ENCODE measurements at regions not wholly inside any gene's neighbourhood (a gene's known extent, or its start where the extent isn't known, plus 50 kb on each side); places are given as distances from the start of the nearest gene placed in this dataset.
"Not testable (repeated sequence)": the region's sequence is repeated elsewhere in the genome, so short reads cannot be mapped to it uniquely, and the experiment has no call there.

DNA sequence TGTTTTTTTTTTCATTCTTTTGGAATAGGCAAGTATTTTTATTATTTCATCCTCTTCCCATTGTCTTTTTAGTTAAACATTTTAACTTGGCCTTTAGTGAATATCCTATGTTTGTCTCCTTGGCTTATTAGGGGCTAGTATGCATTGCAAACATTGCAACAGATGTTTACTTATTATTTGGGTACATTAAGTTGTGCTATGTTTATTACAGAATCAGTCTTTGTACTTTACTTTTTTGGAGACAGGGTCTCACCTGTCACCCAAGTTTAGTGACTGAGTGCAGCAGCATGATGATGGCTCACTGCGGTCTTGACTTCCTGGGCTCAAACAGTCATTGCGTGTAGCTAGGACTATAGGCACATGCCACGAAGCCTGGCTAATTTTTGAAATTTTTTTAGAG is 51.1 kb upstream of the NUDT6 start:
- no peak for ATAC-seq
- DNase-seq (ENCODE audit: missing footprints), result no peak
- intact Hi-C loops (cut with DNase I), result no loop called here

DNA sequence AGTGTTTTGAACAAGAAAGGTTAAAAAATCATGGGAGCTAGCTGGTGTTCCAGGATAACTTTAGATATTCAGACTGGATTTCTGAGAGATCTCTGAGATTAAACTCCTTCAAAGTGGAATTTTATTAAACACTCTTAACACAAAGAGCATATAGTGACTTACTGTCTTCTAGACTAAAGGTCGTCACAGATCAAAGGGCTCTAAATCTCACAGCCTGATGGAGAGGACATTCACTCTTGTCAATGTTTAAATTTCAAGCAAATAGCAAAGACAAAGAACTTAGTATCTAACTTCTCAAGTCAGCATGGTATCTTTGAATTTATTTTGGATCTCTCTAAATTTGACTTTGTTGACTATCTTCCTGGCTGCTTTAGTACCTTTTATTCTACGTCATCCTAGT is 53.7 kb upstream of the NUDT6 start:
- intact Hi-C loops (cut with DNase I), result no loop called here
- no peak for ATAC-seq
- no peak for DNase-seq (ENCODE audit: missing footprints)

DNA sequence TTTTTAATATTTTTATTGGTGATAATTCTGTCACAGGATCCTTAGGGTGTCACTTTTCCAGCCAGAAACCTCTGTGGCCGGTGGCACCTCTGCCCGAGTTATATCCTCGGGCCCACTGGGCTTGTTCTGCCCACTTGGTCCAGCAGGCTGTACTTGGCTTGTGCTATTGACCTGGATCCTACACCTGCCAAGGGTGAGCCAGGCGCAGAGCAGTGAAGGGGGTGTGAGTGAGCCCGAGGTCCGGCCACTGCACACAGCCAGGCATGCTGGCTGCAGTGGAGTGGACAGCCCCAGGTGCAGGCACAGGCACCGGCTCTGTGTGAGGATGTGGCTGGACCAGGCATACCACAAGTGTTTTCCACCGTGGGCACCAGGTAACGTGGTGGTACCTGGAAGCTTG is 54.7 kb upstream of the NUDT6 start:
- ATAC-seq (no peak), DNase-seq (ENCODE audit: missing footprints) (no peak)
- intact Hi-C loops (cut with DNase I), result no loop called here

DNA sequence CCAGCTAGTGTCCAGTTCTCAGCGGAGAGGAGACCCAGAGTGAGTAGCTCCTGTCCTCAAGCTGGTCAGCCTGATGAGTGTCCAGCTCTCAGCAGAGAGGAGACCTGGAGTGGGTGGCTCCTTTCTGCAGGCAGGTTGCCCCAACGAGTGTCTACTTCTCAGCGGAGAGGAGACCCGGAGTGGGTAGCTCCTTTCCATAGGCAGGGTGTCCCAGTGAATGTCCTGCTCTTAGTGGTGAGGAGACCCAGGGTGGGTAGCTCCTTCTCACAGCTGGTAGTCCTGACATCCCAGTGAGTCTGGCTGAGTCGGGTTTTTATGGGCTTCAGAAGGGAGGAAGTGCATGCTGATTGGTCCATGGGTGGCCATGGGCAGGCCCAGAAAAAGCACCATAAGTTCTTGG is 55.7 kb upstream of the NUDT6 start:
- DNase-seq (ENCODE audit: missing footprints) (no peak), ATAC-seq (no peak)
- intact Hi-C loops (cut with DNase I), result no loop called here

DNA sequence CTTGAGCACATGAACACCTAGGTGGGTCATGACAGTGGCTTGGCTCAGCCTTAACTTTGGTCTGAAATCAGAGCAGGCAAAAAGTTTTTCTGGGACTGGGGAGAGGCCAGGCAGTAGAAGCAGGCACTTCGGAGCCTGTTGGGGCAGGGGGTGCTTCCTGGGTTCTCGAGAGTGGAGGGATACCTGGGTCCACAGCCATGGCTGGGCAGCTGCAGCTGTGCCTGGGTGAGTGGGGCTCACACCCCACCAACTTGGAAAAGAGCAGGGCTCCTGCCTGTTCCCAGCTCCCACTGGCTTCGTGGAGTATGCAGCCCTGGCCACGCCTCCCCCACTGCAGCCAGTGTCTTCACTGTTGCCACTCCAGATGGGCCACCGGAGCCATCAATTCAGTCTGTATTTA is 56.4 kb upstream of the NUDT6 start:
- DNase-seq (ENCODE audit: missing footprints), result no peak
- intact Hi-C loops (cut with DNase I), result no loop called here
- ATAC-seq, result no peak

DNA sequence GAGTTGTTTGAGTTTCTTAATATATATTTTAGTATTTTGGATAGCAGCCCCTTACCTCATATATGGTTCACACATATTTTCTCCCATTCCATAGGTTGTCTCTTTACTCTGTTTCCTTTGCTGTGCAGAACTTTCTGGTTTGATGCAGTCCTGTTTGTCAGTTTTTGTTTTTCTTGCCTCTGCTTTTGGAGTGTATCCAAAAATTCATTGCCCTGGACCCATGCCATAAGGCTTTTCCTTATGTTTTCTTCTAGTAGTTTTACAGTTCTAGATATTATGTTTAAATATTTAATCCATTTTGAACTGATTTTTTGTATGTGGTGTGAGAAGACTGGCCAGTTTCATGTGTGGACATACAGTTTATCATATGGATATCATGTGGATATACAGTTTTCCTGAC is 58.5 kb upstream of the NUDT6 start:
- intact Hi-C loops (cut with DNase I), result no loop called here
- ATAC-seq, result no peak
- no peak for DNase-seq (ENCODE audit: missing footprints)

DNA sequence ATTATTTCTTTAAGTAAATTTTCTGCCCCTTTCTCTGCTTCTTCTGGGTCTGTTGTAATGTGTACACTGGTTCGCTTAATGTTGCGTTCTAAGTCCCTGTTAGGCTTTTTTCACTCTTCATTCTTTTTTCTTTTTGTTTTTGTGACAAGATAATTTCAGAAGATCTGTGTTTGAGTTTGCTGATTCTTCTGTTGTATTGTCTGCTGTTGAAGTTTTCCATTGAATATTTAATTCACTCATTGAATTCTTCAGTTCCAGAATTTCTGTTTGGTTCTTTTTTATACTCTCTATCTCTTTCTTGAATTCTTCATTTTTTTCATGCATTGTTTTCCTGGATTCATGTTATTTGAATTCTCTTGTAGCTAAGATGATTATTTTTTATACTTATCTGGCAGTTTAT is 66.3 kb upstream of the NUDT6 start:
- ATAC-seq (no peak), DNase-seq (ENCODE audit: missing footprints) (no peak)
- intact Hi-C loops (cut with DNase I), result no loop called here

DNA sequence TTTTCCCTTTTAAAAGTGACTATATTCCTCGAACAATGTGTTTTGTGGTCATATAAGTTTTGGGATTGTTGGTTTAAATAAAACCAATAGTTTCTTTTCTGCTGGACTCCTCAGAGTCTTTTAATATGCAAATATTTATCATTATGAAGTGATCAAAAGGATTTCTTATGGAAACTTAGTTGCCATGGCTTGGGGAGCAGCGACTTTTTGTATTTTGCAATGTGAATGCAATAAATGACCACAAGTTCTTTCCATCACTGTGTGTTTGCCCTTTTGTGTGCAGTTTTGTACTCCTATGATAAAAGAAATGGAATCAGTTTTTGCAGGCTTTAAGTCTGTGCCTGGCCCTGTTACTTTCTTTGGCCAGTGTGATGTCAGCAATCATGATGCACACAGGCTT is 68.5 kb upstream of the NUDT6 start:
- intact Hi-C loops (cut with DNase I), result no loop called here
- no peak for ATAC-seq
- no peak for DNase-seq (ENCODE audit: missing footprints)

DNA sequence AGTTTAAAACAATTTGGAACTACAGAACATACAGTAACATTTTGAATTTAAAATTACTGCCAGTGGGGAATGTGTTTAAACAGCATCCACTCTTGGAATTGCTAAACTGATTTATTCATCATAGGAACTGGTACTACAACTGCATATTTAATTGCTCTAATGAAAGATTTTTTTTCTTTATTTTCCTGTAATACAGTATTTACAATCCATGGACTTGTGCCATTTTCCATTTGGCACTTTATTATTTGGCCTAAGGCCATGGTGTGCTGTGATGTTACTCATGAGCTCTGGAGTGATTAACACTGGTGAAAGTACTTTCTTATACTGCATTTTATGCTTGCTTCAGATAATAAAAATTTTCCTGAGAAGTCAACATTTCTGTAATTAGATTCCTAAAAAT is 69.7 kb upstream of the NUDT6 start:
- intact Hi-C loops (cut with DNase I), result no loop called here
- ATAC-seq (no peak), DNase-seq (ENCODE audit: missing footprints) (no peak)

DNA sequence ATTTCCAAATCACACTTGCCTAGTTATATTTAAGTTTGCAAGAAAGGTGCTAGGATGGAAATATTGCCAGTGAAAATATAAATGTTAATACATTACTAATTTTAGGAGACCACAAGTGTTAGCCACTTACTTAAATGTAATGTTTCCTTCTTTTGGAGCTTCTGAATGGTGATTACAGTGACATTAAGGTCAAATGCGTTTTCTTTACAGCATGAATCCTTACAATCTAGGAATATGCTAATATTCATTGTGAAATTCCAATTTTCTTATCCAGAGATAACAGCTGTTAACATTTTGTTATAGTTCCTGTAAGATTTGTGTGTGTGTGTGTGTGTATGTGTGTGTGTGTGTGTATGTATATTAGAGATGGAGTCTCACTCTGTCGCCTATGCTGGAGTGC is 70.2 kb upstream of the NUDT6 start:
- no peak for ATAC-seq
- intact Hi-C loops (cut with DNase I), result no loop called here
- no peak for DNase-seq (ENCODE audit: missing footprints)

DNA sequence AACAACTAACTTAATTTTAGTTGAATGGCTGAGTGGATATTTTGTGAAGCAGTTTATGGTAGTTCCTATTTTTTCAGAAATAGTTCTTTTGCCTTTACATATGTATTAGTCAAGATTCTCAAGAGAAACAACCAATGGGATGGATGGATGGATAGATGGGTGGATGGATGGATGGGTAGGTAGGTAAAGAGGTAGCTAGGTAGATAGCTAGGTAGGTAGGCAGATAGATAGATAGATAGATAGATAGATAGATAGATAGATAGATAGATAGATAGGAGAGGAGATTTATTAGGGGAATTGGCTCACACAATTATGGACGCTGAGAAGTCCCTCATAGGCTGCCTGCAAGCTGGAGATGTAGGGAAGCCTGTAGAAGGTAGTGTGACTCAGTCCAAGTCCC is 74.0 kb upstream of the NUDT6 start:
- ATAC-seq (no peak), DNase-seq (ENCODE audit: missing footprints) (no peak)
- intact Hi-C loops (cut with DNase I), result no loop called here

DNA sequence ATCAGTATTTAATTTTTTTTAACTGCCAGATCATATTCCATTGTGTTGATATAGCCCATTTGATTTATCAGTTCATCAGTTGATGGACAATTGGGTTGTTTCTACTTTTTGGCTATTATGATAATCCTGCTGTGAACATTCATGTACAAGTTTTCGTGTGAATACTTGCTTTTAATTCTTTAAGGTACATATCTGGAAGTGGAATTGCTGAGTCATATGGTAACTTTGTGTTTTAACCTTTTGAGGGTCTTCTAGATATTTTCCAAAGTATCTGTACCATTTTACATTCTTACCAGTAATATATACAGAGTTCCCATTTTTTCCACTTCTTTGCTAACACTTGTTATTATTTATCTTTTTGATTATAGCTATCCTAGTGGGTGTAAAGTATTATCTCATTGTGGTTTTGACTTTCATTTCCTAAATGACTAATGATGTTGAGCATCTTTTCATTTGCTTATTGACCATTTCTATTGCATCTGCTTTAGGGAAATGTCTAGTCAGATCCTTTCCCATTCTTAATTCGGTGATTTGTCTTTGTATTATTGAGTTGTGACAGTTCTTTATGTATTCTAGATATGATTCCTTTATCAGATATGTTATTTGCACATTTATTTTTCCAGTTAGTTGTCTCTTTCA is 75.2 kb upstream of the NUDT6 start:
- ATAC-seq (no peak), DNase-seq (ENCODE audit: missing footprints) (no peak)
- intact Hi-C loops (cut with DNase I), result no loop called here

DNA sequence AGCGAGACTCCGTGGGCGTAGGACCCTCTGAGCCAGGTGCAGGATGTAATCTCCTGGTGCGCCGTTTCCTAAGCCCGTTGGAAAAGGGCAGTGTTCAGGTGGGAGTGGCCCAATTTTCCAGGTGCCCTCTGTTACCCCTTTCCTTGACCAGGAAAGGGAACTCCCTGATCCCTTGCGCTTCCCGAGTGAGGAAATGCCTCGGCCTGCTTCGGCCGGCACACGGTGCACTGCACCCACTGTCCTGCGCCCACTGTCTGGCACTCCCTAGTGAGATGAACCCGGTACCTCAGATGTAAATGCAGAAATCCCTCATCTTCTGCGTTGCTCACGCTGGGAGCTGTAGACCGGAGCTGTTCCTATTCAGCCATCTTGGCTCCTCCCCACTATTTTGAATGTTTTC is 81.7 kb upstream of the NUDT6 start:
- ATAC-seq; DNase-seq (ENCODE audit: missing footprints); intact Hi-C loops (cut with DNase I): not testable (repeated sequence)

DNA sequence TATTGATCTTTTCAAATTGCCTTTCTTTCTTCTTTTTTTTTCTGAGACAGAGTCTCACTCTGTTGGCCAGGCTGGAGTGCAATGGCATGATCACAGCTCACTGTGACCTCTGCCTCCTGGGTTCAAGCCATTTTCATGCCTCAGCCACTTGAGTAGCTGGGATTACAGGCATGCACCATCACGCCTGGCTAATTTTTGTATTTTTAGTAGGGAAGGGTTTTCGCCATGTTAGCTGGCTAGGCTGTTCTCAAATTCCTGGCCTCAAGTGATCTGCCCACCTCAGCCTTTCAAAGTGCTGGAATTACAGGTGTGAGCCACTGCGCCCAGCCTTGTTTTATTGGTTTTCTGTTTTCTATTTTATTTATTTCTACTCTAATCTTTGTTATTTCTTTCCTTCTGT is 82.7 kb upstream of the NUDT6 start:
- not testable (repeated sequence) for DNase-seq (ENCODE audit: missing footprints); ATAC-seq

DNA sequence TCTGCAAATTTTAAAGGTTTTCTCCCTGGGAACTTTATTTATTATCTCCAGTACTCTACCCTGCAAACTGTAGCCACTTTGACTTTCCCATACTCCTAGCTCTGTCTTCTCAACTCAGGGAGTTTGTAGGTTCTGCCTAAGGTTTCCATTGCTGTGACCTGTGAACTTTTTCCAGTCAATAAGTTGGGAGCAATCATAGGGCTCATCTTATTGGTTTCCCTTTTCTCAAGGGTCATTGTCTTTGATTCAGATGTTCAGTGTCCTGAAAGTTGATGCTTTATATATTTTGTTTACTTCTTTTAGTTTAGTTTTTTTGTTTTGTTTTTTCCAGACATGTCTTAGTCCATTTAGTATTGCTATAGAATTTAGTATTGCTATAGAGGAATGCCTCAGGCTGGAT is 85.3 kb upstream of the NUDT6 start:
- DNase-seq (ENCODE audit: missing footprints), result no peak
- intact Hi-C loops (cut with DNase I), result no loop called here
- no peak for ATAC-seq

More for the DNA sequence above, 82.7 kb upstream of the NUDT6 start:
- intact Hi-C loops (cut with DNase I), result not testable (repeated sequence)

DNA sequence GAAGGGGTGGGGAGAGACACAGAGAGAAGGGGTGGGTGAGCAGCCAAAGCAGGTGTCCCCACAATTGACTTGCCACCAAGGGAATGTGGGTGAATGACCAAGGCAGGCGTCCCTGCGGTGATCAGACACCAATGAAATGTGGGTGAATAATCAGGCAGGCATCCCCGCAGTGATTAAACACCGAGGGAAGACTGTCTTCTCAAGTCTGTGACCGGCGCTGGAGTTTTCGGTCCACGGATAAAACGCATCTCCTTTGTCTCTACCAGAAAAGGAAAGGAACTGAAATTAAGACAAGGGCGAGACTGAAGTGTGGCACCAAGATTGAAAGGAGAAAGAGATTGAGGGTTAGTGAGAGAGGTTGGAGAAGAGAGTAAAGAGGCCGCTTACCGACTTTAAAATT is 90.0 kb upstream of the NUDT6 start:
- intact Hi-C loops (cut with DNase I); ATAC-seq: not testable (repeated sequence)
- peak; percentile 59 for DNase-seq (ENCODE audit: missing footprints)

DNA sequence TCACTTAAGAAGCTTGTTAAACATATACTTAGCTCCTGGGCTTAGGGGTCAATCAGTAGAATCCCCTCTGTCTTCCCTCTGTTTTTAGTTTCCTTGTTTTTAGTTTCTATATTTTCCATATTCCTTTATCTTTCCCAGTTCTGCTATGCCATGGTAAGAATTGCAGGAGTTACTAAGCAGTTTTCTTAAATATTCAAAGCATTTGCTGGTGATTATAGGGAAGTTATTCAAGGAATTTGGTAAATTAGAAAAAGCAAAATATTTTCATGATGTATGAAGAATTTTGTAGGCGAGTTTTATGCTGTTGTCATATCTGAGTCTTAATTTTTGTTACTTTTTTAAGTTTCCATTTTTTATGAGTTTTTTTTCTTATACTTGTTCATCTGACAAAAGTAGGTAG is 91.6 kb upstream of the NUDT6 start:
- ATAC-seq (no peak), DNase-seq (ENCODE audit: missing footprints) (no peak)
- intact Hi-C loops (cut with DNase I), result no loop called here

DNA sequence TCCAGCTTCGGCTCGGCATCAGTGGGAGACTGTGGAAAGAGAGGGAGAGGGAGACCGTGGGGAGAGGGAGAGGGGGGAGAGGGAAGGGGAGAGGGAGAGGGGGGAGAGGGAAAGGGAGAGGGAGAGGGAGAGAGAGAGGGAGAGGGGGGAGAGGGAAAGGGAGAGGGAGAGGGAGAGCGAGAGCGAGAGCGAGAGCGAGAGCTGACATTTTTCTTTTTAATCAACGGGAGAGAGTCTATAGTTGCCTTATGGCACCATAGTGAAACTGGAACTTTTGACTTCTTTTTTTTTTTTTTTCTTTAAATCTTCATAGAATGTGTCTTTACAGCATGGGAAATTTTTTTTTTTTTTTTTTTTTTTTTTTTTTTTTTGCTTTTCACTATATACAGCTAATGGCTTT is 94.7 kb upstream of the NUDT6 start:
- DNase-seq (ENCODE audit: missing footprints), result no peak
- intact Hi-C loops (cut with DNase I), result no loop called here
- no peak for ATAC-seq

DNA sequence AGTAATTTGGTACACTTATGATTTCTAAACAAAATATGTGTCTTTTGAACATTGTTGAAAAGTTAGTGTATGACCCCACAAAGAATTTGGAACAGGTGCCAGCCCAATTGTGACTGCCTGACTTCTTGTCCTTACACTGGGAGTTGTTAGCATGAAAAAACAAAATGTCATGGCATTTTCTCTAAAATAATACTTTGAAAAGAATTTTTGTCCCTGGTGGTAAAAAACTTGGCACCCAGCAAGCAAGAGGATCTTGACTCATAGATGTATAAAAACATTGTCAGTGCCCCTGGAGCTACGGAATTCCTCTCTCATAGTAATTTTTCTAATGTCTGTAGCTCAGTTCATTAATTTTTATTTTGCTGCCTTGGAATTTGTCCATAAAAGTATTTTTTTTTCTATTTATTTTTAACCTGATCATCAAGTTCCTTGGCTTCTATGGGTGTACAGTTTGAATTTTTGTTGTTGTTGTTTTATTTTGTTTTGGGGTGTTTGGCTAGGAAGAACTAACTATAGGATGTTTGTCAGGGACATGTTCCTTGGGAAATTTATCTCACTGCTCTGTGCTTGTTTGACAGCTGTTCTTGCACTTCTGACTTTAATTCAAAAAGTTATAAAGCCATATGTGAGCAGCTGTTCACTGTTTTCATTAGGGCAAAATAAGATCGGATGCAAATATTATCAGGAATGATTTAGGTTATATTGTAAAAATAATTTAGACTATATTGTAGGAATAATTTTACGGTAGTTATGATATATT is 95.4 kb upstream of the NUDT6 start:
- ATAC-seq, result no peak
- no peak for DNase-seq (ENCODE audit: missing footprints)
- intact Hi-C loops (cut with DNase I), result no loop called here

DNA sequence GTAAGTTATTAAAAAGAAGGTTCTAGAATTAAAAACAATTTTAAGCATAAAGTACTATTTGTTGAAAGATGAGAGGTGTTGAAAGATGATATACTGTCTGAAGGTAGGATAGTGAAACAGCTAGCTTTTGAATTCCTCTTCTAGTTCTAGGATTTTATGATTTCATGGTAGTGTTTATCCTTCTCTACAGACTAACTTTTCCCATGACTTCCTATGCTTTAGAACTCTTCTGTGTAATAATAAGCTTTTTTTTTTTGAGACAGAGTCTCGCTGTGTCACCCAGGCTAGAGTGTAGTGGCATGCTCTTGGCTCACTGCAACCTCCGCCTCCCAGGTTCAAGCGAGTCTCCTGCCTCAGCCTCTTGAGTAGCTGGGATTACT is 96.0 kb upstream of the NUDT6 start:
- DNase-seq (ENCODE audit: missing footprints), result no peak
- intact Hi-C loops (cut with DNase I), result no loop called here
- ATAC-seq, result no peak

DNA sequence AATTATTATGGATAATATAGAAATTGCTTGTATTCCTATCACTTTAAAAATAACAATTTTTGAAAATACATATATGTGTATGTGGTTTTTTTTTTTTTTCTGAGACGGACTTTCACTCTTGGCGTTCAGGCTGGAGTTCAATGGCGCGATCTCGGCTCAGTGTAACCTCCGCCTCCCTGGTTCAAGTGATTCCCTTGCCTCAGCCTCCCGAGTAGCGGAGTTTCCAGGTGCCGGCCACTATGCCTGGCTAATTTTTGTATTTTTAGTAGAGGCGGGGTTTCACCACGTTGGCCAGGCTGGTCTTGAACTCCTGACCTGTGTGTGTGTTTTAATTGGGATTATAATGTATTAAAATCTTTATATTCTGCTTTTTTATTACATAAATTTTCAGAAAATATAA is 97.9 kb upstream of the NUDT6 start:
- intact Hi-C loops (cut with DNase I), result no loop called here
- ATAC-seq (no peak), DNase-seq (ENCODE audit: missing footprints) (no peak)
